B cell (primary cell): ENCODE measurements at regions not wholly inside any gene's neighbourhood (a gene's known extent, or its start where the extent isn't known, plus 50 kb on each side); places are given as distances from the start of the nearest gene placed in this dataset.

ENCODE experiments used
- ATAC-seq: fragments of 200-7000 bp; cut with Tn5 transposase; one replicate; pipeline ENCODE4 v1.10.0; 2021; ENCODE audit warnings: low read depth, mild to moderate bottlenecking, moderate number of reproducible peaks, moderate library complexity
- CTCF ChIA-PET: fragments of 350-600 bp; sonication (Branson Sonifier 250); formaldehyde crosslinking; loops from one replicate; lab custom pipeline; 2021; ENCODE audit warnings: antibody characterized with exemption, inconsistent platforms; lab: Charles Lee
- POLR2A ChIA-PET: fragments of 350-600 bp; sonication (Branson Sonifier 250); formaldehyde crosslinking; loops from one replicate; lab custom pipeline; 2021; ENCODE audit warnings: antibody characterized with exemption; lab: Charles Lee
- DNase-seq: peaks from one replicate; pipeline ENCODE4 v3.0.0; 2013
- H2AFZ ChIP-seq: 2 replicates; pipeline ENCODE4 v1.6.1; 2012; ENCODE audit warnings: mild to moderate bottlenecking, low read depth, low read length; ENCODE audit not compliant: insufficient read depth, poor library complexity, severe bottlenecking
- H3K27ac ChIP-seq, 2 donors: 1 replicate in 1 of 2; 2 replicates in 1 of 2; pipeline ENCODE4 v1.5.1; 2012 to 2013; ENCODE audit warnings: low read length in 2 of 2, mild to moderate bottlenecking in 2 of 2, moderate library complexity in 1 of 2
- H3K27me3 ChIP-seq, 4 experiments: fragments of 200-600 bp in 1 of 4; sonication (generic) in 1 of 4; replicated peaks in 1 of 4; 1 replicate in 2 of 4; 2 replicates in 2 of 4; pipeline versions ENCODE4 v1.6.1 to v1.7.0; 2013 to 2016; ENCODE audit warnings: low read length in 3 of 4, mild to moderate bottlenecking in 2 of 4, mixed read lengths in 1 of 4, moderate library complexity in 1 of 4; ENCODE audit not compliant: insufficient read depth in 4 of 4, control insufficient read depth in 3 of 4; ENCODE audit errors: control extremely low read depth in 1 of 4
- H3K36me3 ChIP-seq, 2 experiments: replicated peaks in 1 of 2; 1 replicate in 1 of 2; 2 replicates in 1 of 2; pipeline versions ENCODE4 v1.6.1 to v1.7.1; 2013; ENCODE audit warnings: low read length in 1 of 2; ENCODE audit not compliant: insufficient read depth in 2 of 2, control insufficient read depth in 1 of 2; ENCODE audit errors: control extremely low read depth in 1 of 2, extremely low read depth in 1 of 2
- H3K4me1 ChIP-seq, 2 donors: fragments of 200-600 bp in 1 of 2; sonication (generic) in 1 of 2; 1 replicate in 1 of 2; 2 replicates in 1 of 2; pipeline versions ENCODE4 v1.5.1 to v1.6.1; 2013 to 2017; ENCODE audit warnings: low read length in 2 of 2; ENCODE audit not compliant: control insufficient read depth in 2 of 2, insufficient read depth in 2 of 2
- H3K4me2 ChIP-seq: replicated peaks from 2 replicates; pipeline ENCODE3; 2012; ENCODE audit warnings: mild to moderate bottlenecking, low read depth, low read length; ENCODE audit not compliant: poor library complexity, severe bottlenecking
- H3K4me3 ChIP-seq, 5 experiments: fragments of 200-600 bp in 1 of 5; sonication (generic) in 1 of 5; 1 replicate in 3 of 5; 2 replicates in 2 of 5; pipeline versions ENCODE4 v1.5.1 to v1.7.0; 2011 to 2016; ENCODE audit warnings: low read length in 4 of 5, mild to moderate bottlenecking in 4 of 5, low read depth in 2 of 5, control low read depth in 1 of 5, moderate library complexity in 1 of 5; ENCODE audit not compliant: insufficient read depth in 1 of 5; ENCODE audit errors: control extremely low read depth in 1 of 5, extremely low read depth in 1 of 5
- H3K79me2 ChIP-seq: fragments of 200-600 bp; sonication (generic); one replicate; pipeline ENCODE4 v1.6.0; 2016; ENCODE audit warnings: low read length; ENCODE audit not compliant: control insufficient read depth, insufficient read depth
- H3K9ac ChIP-seq: fragments of 200-600 bp; sonication (generic); 2 replicates; pipeline ENCODE4 v1.6.1; 2017; ENCODE audit warnings: mild to moderate bottlenecking, low read length, moderate library complexity
- H3K9me3 ChIP-seq, 3 donors: one replicate each; pipeline versions ENCODE4 v1.6.1 to v1.7.1; 2013; ENCODE audit warnings: low read length in 2 of 3; ENCODE audit not compliant: control insufficient read depth in 2 of 3, insufficient read depth in 1 of 3; ENCODE audit errors: control extremely low read depth in 1 of 3
- H4K20me1 ChIP-seq: 2 replicates; pipeline ENCODE4 v1.6.0; 2012; ENCODE audit warnings: mild to moderate bottlenecking, low read length; ENCODE audit not compliant: insufficient read depth, control insufficient read depth, poor library complexity, severe bottlenecking
- H3K27ac Mint-ChIP-seq: one replicate; pipeline ENCODE4 v1.8.0; 2021; ENCODE audit warnings: mixed read lengths
- H3K27me3 Mint-ChIP-seq: one replicate; pipeline ENCODE4 v1.8.0; 2021; ENCODE audit warnings: mixed read lengths
- H3K4me1 Mint-ChIP-seq: one replicate; pipeline ENCODE4 v1.8.0; 2021; ENCODE audit warnings: mixed read lengths
- H3K4me3 Mint-ChIP-seq: one replicate; pipeline ENCODE4 v1.8.0; 2021; ENCODE audit warnings: mixed read lengths
- H3K9me3 Mint-ChIP-seq: one replicate; pipeline ENCODE4 v1.8.0; 2022; ENCODE audit warnings: mixed read lengths; ENCODE audit not compliant: insufficient read depth
- CTCF ChIP-seq: fragments of 200-600 bp; IDR thresholded peaks from one replicate; pipeline ENCODE4 v1.8.0; 2022; ENCODE audit warnings: antibody characterized with exemption, mild to moderate bottlenecking
- EZH2 ChIP-seq: IDR thresholded peaks from 2 replicates; pipeline ENCODE4 v1.6.1; 2012; ENCODE audit warnings: borderline replicate concordance, low read depth, mild to moderate bottlenecking, moderate library complexity, low read length; ENCODE audit not compliant: insufficient read depth, poor library complexity, severe bottlenecking
- WGBS: methylation state at CpG from one replicate; pipeline ENCODE4 v1.1.5; 2013; ENCODE audit warnings: missing lambda C conversion rate; ENCODE audit not compliant: insufficient coverage; 5-methylcytosine and 5-hydroxymethylcytosine counted together
- intact Hi-C: fragments of 100-400 bp; cut with micrococcal nuclease; formaldehyde crosslinking; loops from one replicate; pipeline ENCODE4 v1.10.0; 2022

GRCh38 chr13:90918536-90918935, 429.0 kb upstream of the MIR17HG start:
- Histone ChIP-seq H3K27ac (no peak overlapping the region), H3K79me2 (no peaks in the 10 kb centered on the region), H3K4me1 (no peaks in the 10 kb centered on the region), H3K9ac (no peak overlapping the region), H3K4me2 (no peak overlapping the region), H2AFZ (no peak overlapping the region), H4K20me1 (no peaks in the 10 kb centered on the region), H3K9me3 (no peaks in the 10 kb centered on the region), H3K4me3 (no peak overlapping the region), H3K27me3 (no peaks in the 10 kb centered on the region), H3K36me3 (no peaks in the 10 kb centered on the region)
- Mint-ChIP-seq H3K4me3 (no peak overlapping the region), H3K9me3 (no peaks in the 10 kb centered on the region), H3K4me1 (no peaks in the 10 kb centered on the region), H3K27me3 (no peaks in the 10 kb centered on the region), H3K27ac (no peak overlapping the region)
- no peak for TF ChIP-seq EZH2
- TF ChIP-seq CTCF = no peak
- ATAC-seq = no peak
- CTCF ChIA-PET = no interaction called here
- 0% methylated on average over 1 of the region's 2 CpGs for WGBS
- no peak for DNase-seq
- intact Hi-C loops = no loop called here
- POLR2A ChIA-PET = no interaction called here

- intact Hi-C loops = no loop called here
- WGBS = 90% methylated on average over 3 of the region's 3 CpGs
Observed at GRCh38 chr13:90919153-90919552, 428.3 kb upstream of the MIR17HG start.

More at GRCh38 chr13:90919153-90919552, 428.3 kb upstream of the MIR17HG start:
- H3K9me3 Mint-ChIP-seq = no peaks in the 10 kb centered on the region
- Histone ChIP-seq H2AFZ (no peak overlapping the region), H3K9ac (no peak overlapping the region), H3K4me3 (no peak overlapping the region), H3K27ac (no peak overlapping the region), H3K36me3 (no peaks in the 10 kb centered on the region), H4K20me1 (no peaks in the 10 kb centered on the region), H3K27me3 (no peaks in the 10 kb centered on the region), H3K4me1 (no peaks in the 10 kb centered on the region), H3K79me2 (no peaks in the 10 kb centered on the region), H3K9me3 (no peaks in the 10 kb centered on the region), H3K4me2 (no peak overlapping the region)
- TF ChIP-seq CTCF (no peak), EZH2 (no peak)
- CTCF ChIA-PET = no interaction called here
- DNase-seq (no peak), ATAC-seq (no peak)
- no peak overlapping the region for H3K4me3 Mint-ChIP-seq
- H3K27me3 Mint-ChIP-seq = no peaks in the 10 kb centered on the region
- H3K4me1 Mint-ChIP-seq = no peaks in the 10 kb centered on the region
- POLR2A ChIA-PET = no interaction called here
- no peak overlapping the region for H3K27ac Mint-ChIP-seq
